Gastroesophageal sphincter (tissue), 3 donors: ENCODE measurements at regions not wholly inside any gene's neighbourhood (a gene's known extent, or its start where the extent isn't known, plus 50 kb on each side); places are given as distances from the start of the nearest gene placed in this dataset.

Experiments
- CTCF ChIP-seq, 4 experiments: fragments of 200-600 bp in 2 of 4; fragments of 450-650 bp in 2 of 4; sonication (generic) in 1 of 4; IDR thresholded peaks; one replicate each; pipeline ENCODE4 v1.5.1; 2017 to 2019; ENCODE audit warnings: antibody characterized with exemption in 4 of 4, mild to moderate bottlenecking in 2 of 4, moderate library complexity in 2 of 4
- EP300 ChIP-seq: sonication (generic); formaldehyde crosslinking; IDR thresholded peaks from one replicate; pipeline ENCODE4 v1.6.1; 2017; ENCODE audit warnings: antibody characterized with exemption, mild to moderate bottlenecking
- POLR2A ChIP-seq, 2 donors: fragments of 450-650 bp; IDR thresholded peaks; one replicate each; pipeline ENCODE4 v1.6.1; 2017; ENCODE audit warnings: antibody characterized with exemption in 2 of 2, mild to moderate bottlenecking in 2 of 2, moderate library complexity in 1 of 2

- TF ChIP-seq CTCF (IDR thresholded peaks at IDR 0.05) (no peak), EP300 (no peak), POLR2A (IDR thresholded peaks at IDR 0.05) (no peak)
Measured at GRCh38 chr1:186745531-186746146, 65.4 kb upstream of the PTGS2 start.
